Activated CD8-positive, alpha-beta memory T cell treated with anti-CD3 and anti-CD28 coated beads, Interleukin-2, amount 50 U/mL, for 24 hours (primary cell): ENCODE measurements at regions not wholly inside any gene's neighbourhood (a gene's known extent, or its start where the extent isn't known, plus 50 kb on each side); places are given as distances from the start of the nearest gene placed in this dataset.
"Not testable (repeated sequence)": the region's sequence is repeated elsewhere in the genome, so short reads cannot be mapped to it uniquely, and the experiment has no call there.

Experiments
- DNase-seq: peaks from one replicate; pipeline ENCODE4 v3.0.0-alpha.2; 2020; ENCODE audit errors: extremely low read depth

DNA sequence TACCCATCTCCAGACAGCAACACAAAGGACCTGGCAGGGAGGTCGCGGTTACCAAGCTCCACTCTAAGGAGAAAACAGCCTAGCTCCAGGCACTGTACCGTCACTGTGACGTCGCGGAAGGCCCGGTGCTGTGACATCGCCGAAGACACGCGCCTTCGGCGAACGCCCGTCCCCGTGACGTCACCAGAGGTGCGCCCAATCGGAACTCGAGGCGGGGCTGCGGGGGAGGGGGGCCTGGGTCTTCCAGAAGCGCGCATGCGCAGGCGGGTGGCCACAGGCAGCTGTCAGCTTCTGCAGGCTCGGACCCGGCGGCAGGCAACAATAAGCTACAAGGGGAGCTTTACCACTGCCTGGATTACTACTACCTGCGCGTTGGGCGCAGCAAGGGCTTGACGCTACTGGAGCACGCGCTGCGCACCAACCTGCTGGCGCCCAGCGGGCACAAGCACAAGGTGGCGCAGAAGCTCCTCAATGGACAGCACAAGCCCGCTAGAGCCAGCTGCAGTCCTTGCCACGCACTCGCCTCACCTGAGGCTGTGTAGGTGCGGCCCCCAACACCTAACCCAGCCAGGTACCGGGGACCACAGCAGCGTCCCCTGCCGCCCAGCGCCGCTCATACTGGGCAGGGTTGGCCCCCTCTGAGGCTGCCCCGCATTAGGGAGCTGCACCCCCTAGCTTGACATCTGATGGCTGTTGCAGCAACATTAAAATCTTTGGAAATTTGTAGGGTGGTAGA is 208.4 kb downstream of the TPST1 start:
- peak; percentile 49 for DNase-seq

GRCh38 chr7:66415659-66416265 is 210.6 kb downstream of the TPST1 start:
- DNase-seq, result no peak

- DNase-seq, result no peak
Measured at GRCh38 chr7:66418537-66418936, 210.1 kb upstream of the KCTD7 start.

GRCh38 chr7:66419210-66419609 is 209.5 kb upstream of the KCTD7 start:
- DNase-seq, result no peak

GRCh38 chr7:66421830-66422475 is 206.7 kb upstream of the KCTD7 start:
- DNase-seq, result no peak

GRCh38 chr7:66423729-66424128 is 205.0 kb upstream of the KCTD7 start:
- no peak for DNase-seq

DNA sequence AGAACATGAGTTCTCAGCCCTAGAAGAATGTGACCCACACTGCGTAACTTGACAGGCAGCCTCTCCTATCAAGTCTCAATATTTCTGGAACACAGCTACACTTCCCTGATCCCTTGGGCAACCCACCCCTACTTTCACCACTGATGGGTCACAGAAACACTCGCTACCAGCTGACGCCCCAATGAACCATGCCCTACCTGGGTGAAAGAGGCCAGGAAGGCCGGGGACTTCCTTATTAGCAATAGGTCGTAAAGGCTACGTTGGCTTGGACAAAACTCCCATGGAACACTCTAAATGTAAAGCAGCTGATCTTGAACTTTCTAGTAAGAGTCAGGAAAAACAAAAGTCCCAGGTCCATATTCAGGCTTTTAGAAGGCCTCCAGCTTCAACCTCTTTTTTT is 202.3 kb upstream of the KCTD7 start:
- DNase-seq, result no peak

- no peak for DNase-seq
Measured at GRCh38 chr7:66426996-66427395, 201.7 kb upstream of the KCTD7 start.

- DNase-seq, result no peak
Measured at GRCh38 chr7:66427956-66428355, 200.7 kb upstream of the KCTD7 start.

- no peak for DNase-seq
Measured at GRCh38 chr7:66429498-66430163, 199.1 kb upstream of the KCTD7 start.

DNA sequence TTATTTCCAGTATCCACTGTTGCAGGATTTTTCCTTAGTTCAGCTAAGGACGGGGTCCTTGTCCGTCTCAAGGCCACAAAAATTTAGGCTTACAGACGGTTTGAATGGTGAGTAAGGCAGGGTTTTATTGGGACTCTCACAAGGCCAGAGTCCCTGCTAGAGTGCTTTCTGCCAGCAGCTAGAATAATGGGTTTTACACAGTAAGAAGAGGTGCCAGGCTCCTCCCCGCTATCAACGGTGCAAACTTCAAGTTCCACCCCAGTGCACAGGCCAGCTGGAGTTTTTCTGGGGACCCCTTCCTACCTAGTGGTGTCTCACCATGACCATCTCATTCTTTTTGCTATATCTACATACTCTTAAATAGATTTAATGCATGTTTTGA is 198.5 kb upstream of the KCTD7 start:
- no peak for DNase-seq

GRCh38 chr7:66438703-66439405 is 189.8 kb upstream of the KCTD7 start:
- DNase-seq, result not testable (repeated sequence)

- no peak for DNase-seq
Measured at GRCh38 chr7:66442385-66442784, 186.3 kb upstream of the KCTD7 start.

- DNase-seq, result no peak
Measured at GRCh38 chr7:66443946-66444345, 184.7 kb upstream of the KCTD7 start.

- DNase-seq, result not testable (repeated sequence)
Measured at GRCh38 chr7:66447007-66447406, 181.7 kb upstream of the KCTD7 start.

DNA sequence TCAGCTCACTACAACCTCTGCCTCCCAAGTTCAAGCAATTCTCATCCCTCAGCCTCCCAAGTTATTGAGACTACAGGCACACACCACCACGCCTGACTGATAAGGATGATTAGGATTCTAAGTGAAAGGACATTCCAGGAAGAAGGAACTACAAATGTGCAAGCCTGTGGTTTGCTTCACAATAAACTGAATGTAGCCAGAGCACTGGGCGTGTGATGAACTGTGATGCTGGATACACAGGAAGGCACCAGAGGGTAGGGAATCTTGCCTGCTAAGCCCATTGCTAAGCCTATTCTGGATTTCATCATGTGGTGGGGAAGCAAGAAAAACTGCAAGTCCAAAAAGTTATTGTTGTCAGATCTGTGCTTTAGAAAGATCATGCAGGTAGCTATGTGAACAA is 177.9 kb upstream of the KCTD7 start:
- DNase-seq, result not testable (repeated sequence)

- DNase-seq, result not testable (repeated sequence)
Measured at GRCh38 chr7:66451713-66452112, 177.0 kb upstream of the KCTD7 start.

DNA sequence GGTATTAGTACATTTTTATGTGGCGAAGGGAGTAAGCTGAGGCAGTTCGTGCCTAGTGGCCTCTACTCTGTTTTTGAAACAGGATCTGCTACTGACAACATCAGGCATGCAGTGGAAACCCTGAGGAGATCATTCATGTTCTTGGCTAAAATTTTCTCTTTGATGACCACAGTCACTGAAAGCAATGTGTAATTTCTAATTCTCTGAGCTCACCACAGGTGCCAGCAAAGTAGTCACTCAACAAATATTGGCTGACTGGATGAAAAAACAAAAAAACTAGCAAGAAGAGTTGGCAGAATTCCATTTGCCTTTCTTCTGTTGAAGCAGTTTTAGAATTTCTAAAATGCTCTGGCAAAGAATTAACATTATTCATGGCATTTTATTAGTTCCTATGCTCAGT is 176.5 kb upstream of the KCTD7 start:
- DNase-seq, result no peak

GRCh38 chr7:66453340-66453739 is 175.3 kb upstream of the KCTD7 start:
- DNase-seq, result no peak

- no peak for DNase-seq
Measured at GRCh38 chr7:66454600-66455225, 174.0 kb upstream of the KCTD7 start.

- not testable (repeated sequence) for DNase-seq
Measured at GRCh38 chr7:66455432-66455831, 173.2 kb upstream of the KCTD7 start.
